Gastroesophageal sphincter (tissue), 4 donors: ENCODE measurements at regions not wholly inside any gene's neighbourhood (a gene's known extent, or its start where the extent isn't known, plus 50 kb on each side); places are given as distances from the start of the nearest gene placed in this dataset.

Experiments used
- ATAC-seq: fragments of 150-250 bp; one replicate; pipeline ENCODE4 v1.9.1; 2016; ENCODE audit warnings: mild to moderate bottlenecking, moderate library complexity
- H3K27ac ChIP-seq, 4 donors: fragments of 200-600 bp; sonication (generic) in 3 of 4; 1 replicate in 3 of 4; 2 replicates in 1 of 4; pipeline ENCODE4 v1.5.1; 2016 to 2019
- H3K27me3 ChIP-seq: fragments of 200-600 bp; sonication (generic); one replicate; pipeline ENCODE4 v1.5.1; 2019
- H3K36me3 ChIP-seq, 2 donors: fragments of 200-600 bp; sonication (generic); one replicate each; pipeline ENCODE4 v1.5.1; 2019; ENCODE audit warnings: control low read depth in 1 of 2
- H3K4me1 ChIP-seq, 3 donors: fragments of 200-600 bp; sonication (generic); 1 replicate in 2 of 3; 2 replicates in 1 of 3; pipeline ENCODE4 v1.5.1; 2016 to 2019; ENCODE audit warnings: control low read depth in 2 of 3
- H3K4me3 ChIP-seq, 2 donors: fragments of 200-600 bp; sonication (generic); one replicate each; pipeline ENCODE4 v1.5.1; 2019; ENCODE audit warnings: mild to moderate bottlenecking in 1 of 2, moderate library complexity in 1 of 2
- H3K9me3 ChIP-seq, 3 donors: fragments of 200-600 bp; sonication (generic); one replicate each; pipeline ENCODE4 v1.5.1; 2017 to 2019; ENCODE audit warnings: control low read depth in 2 of 3
- CTCF ChIP-seq, 4 experiments: fragments of 200-600 bp in 2 of 4; fragments of 450-650 bp in 2 of 4; sonication (generic) in 1 of 4; IDR thresholded peaks; one replicate each; pipeline ENCODE4 v1.5.1; 2017 to 2019; ENCODE audit warnings: antibody characterized with exemption in 4 of 4, mild to moderate bottlenecking in 2 of 4, moderate library complexity in 2 of 4
- EP300 ChIP-seq: sonication (generic); formaldehyde crosslinking; IDR thresholded peaks from one replicate; pipeline ENCODE4 v1.6.1; 2017; ENCODE audit warnings: antibody characterized with exemption, mild to moderate bottlenecking
- POLR2A ChIP-seq, 2 donors: fragments of 450-650 bp; IDR thresholded peaks; one replicate each; pipeline ENCODE4 v1.6.1; 2017; ENCODE audit warnings: antibody characterized with exemption in 2 of 2, mild to moderate bottlenecking in 2 of 2, moderate library complexity in 1 of 2
- POLR2AphosphoS5 ChIP-seq: sonication (generic); formaldehyde crosslinking; IDR thresholded peaks from one replicate; pipeline ENCODE4 v1.6.1; 2017; ENCODE audit warnings: antibody characterized with exemption
- WGBS, 2 donors: methylation state at CpG; one replicate each; pipeline ENCODE4 v1.1.5; 2018; ENCODE audit warnings: low coverage in 1 of 2; 5-methylcytosine and 5-hydroxymethylcytosine counted together

DNA sequence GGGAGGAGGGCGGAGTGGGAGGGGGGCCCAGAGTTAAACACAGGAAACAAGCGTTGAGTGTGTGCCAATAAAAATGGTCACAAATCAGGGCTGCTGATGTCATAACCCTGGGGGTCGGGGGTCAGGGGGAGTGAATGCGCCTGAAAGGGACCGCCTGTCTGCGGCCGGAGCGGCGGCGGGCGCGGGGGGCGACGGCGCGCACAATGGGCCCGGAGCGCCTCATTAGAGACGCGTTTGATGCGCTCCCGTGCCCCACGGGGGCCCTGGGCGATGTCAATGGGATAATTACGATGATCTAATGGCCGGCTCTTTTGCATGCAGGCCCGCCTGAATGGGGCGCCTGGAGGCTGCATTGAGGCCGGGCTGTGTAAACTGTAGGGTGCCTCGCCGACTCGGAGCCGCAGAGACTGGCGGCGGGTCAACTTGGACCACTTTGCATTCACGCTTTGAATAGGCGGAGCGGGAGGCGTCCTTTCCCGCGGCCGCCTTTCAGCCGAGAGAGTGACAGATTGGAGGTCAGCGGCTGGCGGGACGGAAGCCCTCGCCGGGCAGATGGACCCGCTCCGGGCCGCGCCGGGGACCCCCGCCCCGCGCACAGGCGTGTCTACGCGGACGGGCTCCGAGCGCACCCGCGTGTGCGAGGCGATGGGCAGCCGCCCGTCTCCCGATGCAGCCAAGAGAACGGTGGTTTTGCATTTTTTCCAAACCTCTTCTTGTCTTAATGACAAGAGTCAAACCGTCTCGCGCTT is 296.1 kb downstream of the TFAP2C start:
- H3K27me3 ChIP-seq = peaks cover 99% of the 10 kb centered on the region
- peak overlapping the region in 1 of 2 donors; percentile 36 for H3K4me3 ChIP-seq
- H3K9me3 ChIP-seq = no peaks in the 10 kb centered on the region
- no peak overlapping the region for H3K27ac ChIP-seq
- no peak for ATAC-seq
- TF ChIP-seq POLR2A (IDR thresholded peaks at IDR 0.05) = no peak
- 2 to 5% methylated on average over 12 to 42 of the region's 73 CpGs for WGBS, 2 donors
- peaks cover 0 to 12% (median 7%) of the 10 kb centered on the region in 3 donors for H3K4me1 ChIP-seq
- no peaks in the 10 kb centered on the region for H3K36me3 ChIP-seq

GRCh38 chr20:56925831-56926170 is 296.7 kb downstream of the TFAP2C start:
- Histone ChIP-seq H3K4me1 (peaks cover 0 to 12% (median 7%) of the 10 kb centered on the region in 3 donors), H3K36me3 (no peaks in the 10 kb centered on the region), H3K4me3 (peak overlapping the region in 1 of 2 donors; percentile 36), H3K27ac (no peak overlapping the region), H3K9me3 (no peaks in the 10 kb centered on the region), H3K27me3 (peaks cover 98% of the 10 kb centered on the region)
- no peak for TF ChIP-seq POLR2A (IDR thresholded peaks at IDR 0.05)
- TF ChIP-seq EP300 = no peak
- no peak for TF ChIP-seq POLR2AphosphoS5
- no peak for TF ChIP-seq CTCF (IDR thresholded peaks at IDR 0.05)
- no peak for ATAC-seq
- WGBS, 2 donors = 0 to 13% methylated on average over 12 to 14 of the region's 17 CpGs

DNA sequence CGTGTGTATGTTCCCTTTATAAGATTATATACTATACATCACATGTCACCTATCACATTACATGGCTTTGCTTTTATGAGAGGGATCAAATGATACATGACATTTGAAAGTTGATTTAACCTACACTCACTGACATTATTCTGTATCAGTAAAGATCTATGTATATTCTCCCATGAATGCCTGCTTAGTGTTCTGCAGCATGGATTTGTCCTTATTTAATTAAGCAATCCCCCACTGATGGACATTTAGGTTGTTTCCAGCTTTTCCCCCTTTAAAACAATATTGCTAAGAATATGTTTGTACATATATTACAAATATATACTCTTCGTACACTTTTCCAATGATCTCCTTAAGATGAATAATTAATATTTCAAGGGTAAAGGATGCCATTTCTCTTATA is 297.4 kb downstream of the TFAP2C start:
- WGBS, 2 donors = 52 to 69% methylated on average over 2 of the region's 2 CpGs
- TF ChIP-seq POLR2AphosphoS5 (no peak), POLR2A (IDR thresholded peaks at IDR 0.05) (no peak), CTCF (IDR thresholded peaks at IDR 0.05) (no peak), EP300 (no peak)
- Histone ChIP-seq H3K27me3 (peaks cover 98% of the 10 kb centered on the region), H3K4me3 (no peak overlapping the region), H3K9me3 (no peaks in the 10 kb centered on the region), H3K36me3 (no peaks in the 10 kb centered on the region), H3K4me1 (peaks cover 0 to 12% (median 7%) of the 10 kb centered on the region in 3 donors), H3K27ac (no peak overlapping the region)
- no peak for ATAC-seq

GRCh38 chr20:56927127-56927526 is 298.0 kb downstream of the TFAP2C start:
- no peak for ATAC-seq
- Histone ChIP-seq H3K36me3 (no peaks in the 10 kb centered on the region), H3K9me3 (no peaks in the 10 kb centered on the region), H3K4me1 (peaks cover 0 to 12% (median 7%) of the 10 kb centered on the region in 3 donors), H3K27me3 (peaks cover 92% of the 10 kb centered on the region), H3K27ac (no peak overlapping the region), H3K4me3 (no peak overlapping the region)
- WGBS, 2 donors = 55 to 72% methylated on average over 7 to 8 of the region's 8 CpGs
- TF ChIP-seq CTCF (IDR thresholded peaks at IDR 0.05) (no peak), EP300 (no peak), POLR2AphosphoS5 (no peak), POLR2A (IDR thresholded peaks at IDR 0.05) (no peak)

DNA sequence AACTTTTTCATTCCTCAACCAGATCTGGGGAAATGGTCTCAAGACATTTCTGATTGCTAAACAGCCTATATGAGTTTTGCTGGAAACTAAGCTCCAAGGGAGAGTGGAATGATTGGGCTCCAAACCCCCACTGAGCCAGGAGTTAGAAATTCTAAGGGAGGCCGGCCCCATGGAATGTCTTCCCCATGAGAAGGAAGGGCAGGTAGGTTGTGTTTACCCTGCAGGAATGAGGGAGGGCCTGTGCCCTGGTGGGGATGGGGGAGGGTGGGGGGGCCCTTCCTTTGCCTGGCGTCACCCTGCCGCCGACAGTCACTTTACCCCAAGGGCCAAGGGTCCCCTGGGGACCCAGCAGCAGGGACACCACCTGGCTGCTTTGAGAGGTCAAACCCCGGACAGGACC is 298.9 kb downstream of the TFAP2C start:
- no peak for ATAC-seq
- Histone ChIP-seq H3K4me1 (peaks cover 0 to 12% (median 7%) of the 10 kb centered on the region in 3 donors), H3K4me3 (no peak overlapping the region), H3K27me3 (peaks cover 83% of the 10 kb centered on the region), H3K27ac (no peak overlapping the region), H3K36me3 (no peaks in the 10 kb centered on the region), H3K9me3 (no peaks in the 10 kb centered on the region)
- TF ChIP-seq CTCF (IDR thresholded peaks at IDR 0.05) (no peak), POLR2AphosphoS5 (no peak)
- WGBS, 2 donors = 0 to 29% methylated on average over 1 of the region's 5 CpGs
